ENCODE measurements at regions not wholly inside any gene's neighbourhood (a gene's known extent, or its start where the extent isn't known, plus 50 kb on each side); places are given as distances from the start of the nearest gene placed in this dataset.

GRCh38 chrX:146127617-146128016 lies 310.0 kb downstream of the SLITRK2 start:
- Histone ChIP-seq H3K9ac (ENCODE audit: low read length) (no peak overlapping the region), H3K4me1 (ENCODE audit: insufficient read depth, low read length) (no peaks in the 10 kb centered on the region), H2AFZ (ENCODE audit: low read length) (no peak overlapping the region), H3K9me2 (replicated peaks; ENCODE audit: low read length) (no peaks in the 10 kb centered on the region), H3K4me3 (ENCODE audit: low read length) (no peak overlapping the region), H3K36me3 (ENCODE audit: low read depth, low read length) (no peaks in the 10 kb centered on the region), H3K4me2 (ENCODE audit: low read length) (no peak overlapping the region), H3K27ac (ENCODE audit: low read length) (no peak overlapping the region), H3K27me3 (ENCODE audit: low read length) (no peaks in the 10 kb centered on the region), H3K9me3 (ENCODE audit: low read length) (no peaks in the 10 kb centered on the region), H3K79me2 (ENCODE audit: low read length) (no peaks in the 10 kb centered on the region), H3F3A (ENCODE audit: low read length, unreplicated experiment) (no peaks in the 10 kb centered on the region), H4K20me1 (ENCODE audit: low read length) (no peaks in the 10 kb centered on the region)
- TF ChIP-seq EZH2phosphoT487 (IDR thresholded peaks at IDR 0.05; ENCODE audit: borderline replicate concordance, low read length) (no peak), CTCF (conservative IDR thresholded peaks at IDR 0.05; ENCODE audit: low read depth, low read length) (no peak), EZH2 (IDR thresholded peaks at IDR 0.05; ENCODE audit: low read length, unreplicated experiment) (no peak)
- ChIA-PET POLR2A (ENCODE audit: unreplicated experiment) (no interaction called here), CTCF (no interaction called here)
- no TSS peak for BruUV-seq (replicated peaks)
- ATAC-seq (no peak), DNase-seq (no peak)
- intact Hi-C loops (cut with micrococcal nuclease): no loop called here

- H3K79me2 ChIP-seq (ENCODE audit: low read length): no peaks in the 10 kb centered on the region
- no peaks in the 10 kb centered on the region for H3K36me3 ChIP-seq (ENCODE audit: low read depth, low read length)
- H2AFZ ChIP-seq (ENCODE audit: low read length): no peak overlapping the region
- POLR2A ChIA-PET (ENCODE audit: unreplicated experiment): no interaction called here
- no peak overlapping the region for H3K9ac ChIP-seq (ENCODE audit: low read length)
- H4K20me1 ChIP-seq (ENCODE audit: low read length): no peaks in the 10 kb centered on the region
- H3K27me3 ChIP-seq (ENCODE audit: low read length): no peaks in the 10 kb centered on the region
- TF ChIP-seq CTCF (conservative IDR thresholded peaks at IDR 0.05; ENCODE audit: low read depth, low read length): no peak
- no peak for TF ChIP-seq EZH2phosphoT487 (IDR thresholded peaks at IDR 0.05; ENCODE audit: borderline replicate concordance, low read length)
- no peak for TF ChIP-seq EZH2 (IDR thresholded peaks at IDR 0.05; ENCODE audit: low read length, unreplicated experiment)
- no peaks in the 10 kb centered on the region for H3K9me2 ChIP-seq (replicated peaks; ENCODE audit: low read length)
- CTCF ChIA-PET: no interaction called here
- no peak for ATAC-seq
- H3K27ac ChIP-seq (ENCODE audit: low read length): no peak overlapping the region
- no peak for DNase-seq
- no peaks in the 10 kb centered on the region for H3K9me3 ChIP-seq (ENCODE audit: low read length)
- H3K4me3 ChIP-seq (ENCODE audit: low read length): no peak overlapping the region
- no TSS peak for BruUV-seq (replicated peaks)
- no peaks in the 10 kb centered on the region for H3K4me1 ChIP-seq (ENCODE audit: insufficient read depth, low read length)
- H3F3A ChIP-seq (ENCODE audit: low read length, unreplicated experiment): no peaks in the 10 kb centered on the region
- intact Hi-C loops (cut with micrococcal nuclease): no loop called here
- H3K4me2 ChIP-seq (ENCODE audit: low read length): no peak overlapping the region
These were observed 323.6 kb downstream of the SLITRK2 start for GRCh38 chrX:146141221-146141620.

- H3K79me2 ChIP-seq (ENCODE audit: low read length): no peaks in the 10 kb centered on the region
- no peaks in the 10 kb centered on the region for H3K9me2 ChIP-seq (replicated peaks; ENCODE audit: low read length)
- ATAC-seq (no peak), DNase-seq (no peak)
- no peaks in the 10 kb centered on the region for H3K36me3 ChIP-seq (ENCODE audit: low read depth, low read length)
- no peaks in the 10 kb centered on the region for H3F3A ChIP-seq (ENCODE audit: low read length, unreplicated experiment)
- no peaks in the 10 kb centered on the region for H3K4me1 ChIP-seq (ENCODE audit: insufficient read depth, low read length)
- H3K4me2 ChIP-seq (ENCODE audit: low read length): no peak overlapping the region
- no peak overlapping the region for H2AFZ ChIP-seq (ENCODE audit: low read length)
- intact Hi-C loops (cut with micrococcal nuclease): no loop called here
- no peak overlapping the region for H3K4me3 ChIP-seq (ENCODE audit: low read length)
- TF ChIP-seq EZH2phosphoT487 (IDR thresholded peaks at IDR 0.05; ENCODE audit: borderline replicate concordance, low read length) (no peak), EZH2 (IDR thresholded peaks at IDR 0.05; ENCODE audit: low read length, unreplicated experiment) (no peak), CTCF (conservative IDR thresholded peaks at IDR 0.05; ENCODE audit: low read depth, low read length) (no peak)
- H3K9me3 ChIP-seq (ENCODE audit: low read length): no peaks in the 10 kb centered on the region
- no peak overlapping the region for H3K9ac ChIP-seq (ENCODE audit: low read length)
- CTCF ChIA-PET: no interaction called here
- POLR2A ChIA-PET (ENCODE audit: unreplicated experiment): no interaction called here
- H3K27me3 ChIP-seq (ENCODE audit: low read length): no peaks in the 10 kb centered on the region
- no TSS peak for BruUV-seq (replicated peaks)
- H3K27ac ChIP-seq (ENCODE audit: low read length): no peak overlapping the region
- H4K20me1 ChIP-seq (ENCODE audit: low read length): no peaks in the 10 kb centered on the region
These were observed 326.4 kb downstream of the SLITRK2 start for GRCh38 chrX:146144039-146144438.
